ENCODE measurements at regions not wholly inside any gene's neighbourhood (a gene's known extent, or its start where the extent isn't known, plus 50 kb on each side); places are given as distances from the start of the nearest gene placed in this dataset.
A peak's percentile ranks its signal among the peaks of the same experiment; 100 is the strongest.
"Not testable (repeated sequence)": the region's sequence is repeated elsewhere in the genome, so short reads cannot be mapped to it uniquely, and the experiment has no call there.

DNA sequence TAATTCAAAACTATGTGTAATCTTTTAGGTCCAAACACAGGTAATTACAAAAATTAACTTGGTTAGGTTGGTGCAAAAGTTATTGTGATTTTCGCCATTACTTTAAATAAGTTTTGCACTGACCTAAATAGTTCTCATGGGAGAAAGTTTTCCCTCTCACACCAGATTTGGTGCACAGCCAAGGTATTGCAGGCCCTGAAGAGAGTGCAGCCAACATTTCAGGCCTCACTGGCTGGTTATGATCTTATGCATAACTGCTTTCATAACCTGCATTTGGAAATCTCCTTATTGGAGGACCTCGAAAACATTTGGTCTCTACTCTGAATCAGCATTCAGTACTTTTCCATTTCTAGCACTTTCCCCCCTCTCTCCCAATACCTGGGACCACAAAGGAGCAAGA is 993.1 kb upstream of the MANEA start:
- no peak overlapping the region for H3K4me3 ChIP-seq

DNA sequence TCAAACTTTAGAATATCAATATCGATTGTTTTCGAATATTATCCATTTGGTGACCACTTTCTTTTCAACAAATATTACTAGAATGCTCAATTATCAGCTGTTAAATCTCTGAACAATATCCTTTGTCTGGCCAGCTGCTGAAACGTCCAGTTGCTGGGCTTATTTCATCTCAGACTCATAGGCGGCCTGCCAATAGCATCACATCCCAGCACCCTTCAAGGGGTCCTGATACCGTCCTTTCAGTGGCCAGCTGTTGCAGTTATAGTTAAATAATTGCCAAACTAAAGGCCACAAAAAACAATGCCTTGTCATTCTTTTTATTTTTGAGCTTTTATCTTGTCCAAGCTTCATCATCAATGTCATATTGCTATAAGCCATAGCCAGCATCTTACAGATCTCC is 1006.8 kb upstream of the MANEA start:
- H3K4me1 ChIP-seq (ENCODE audit: control insufficient read depth in 5 of 5, insufficient read depth in 5 of 5, low read length in 5 of 5): no peaks in the 10 kb centered on the region
- no peak overlapping the region for H3K9ac ChIP-seq (ENCODE audit: insufficient read depth in 1 of 2, low read length in 2 of 2)
- no peak overlapping the region for H3K4me3 ChIP-seq
- H3K36me3 ChIP-seq (ENCODE audit: control insufficient read depth in 4 of 4, insufficient read depth in 4 of 4, low read length in 4 of 4): no peaks in the 10 kb centered on the region
- H3K9me3 ChIP-seq (ENCODE audit: control insufficient read depth in 4 of 4, insufficient read depth in 3 of 4, low read length in 3 of 4): no peaks in the 10 kb centered on the region
- 65 to 77% methylated on average over 5 of the region's 5 CpGs for WGBS, 2 donors
- no peaks in the 10 kb centered on the region for H3K27me3 ChIP-seq (ENCODE audit: control insufficient read depth in 3 of 3, insufficient read depth in 3 of 3, low read length in 2 of 3)
- ATAC-seq (ENCODE audit: insufficient read depth, low FRiP score) (no peak), DNase-seq (peak in 1 of 3 donors; percentile 3)
- no peak overlapping the region for H3K27ac ChIP-seq (ENCODE audit: low read depth in 1 of 2, low read length in 1 of 2)
- TF ChIP-seq, protein P1, sequence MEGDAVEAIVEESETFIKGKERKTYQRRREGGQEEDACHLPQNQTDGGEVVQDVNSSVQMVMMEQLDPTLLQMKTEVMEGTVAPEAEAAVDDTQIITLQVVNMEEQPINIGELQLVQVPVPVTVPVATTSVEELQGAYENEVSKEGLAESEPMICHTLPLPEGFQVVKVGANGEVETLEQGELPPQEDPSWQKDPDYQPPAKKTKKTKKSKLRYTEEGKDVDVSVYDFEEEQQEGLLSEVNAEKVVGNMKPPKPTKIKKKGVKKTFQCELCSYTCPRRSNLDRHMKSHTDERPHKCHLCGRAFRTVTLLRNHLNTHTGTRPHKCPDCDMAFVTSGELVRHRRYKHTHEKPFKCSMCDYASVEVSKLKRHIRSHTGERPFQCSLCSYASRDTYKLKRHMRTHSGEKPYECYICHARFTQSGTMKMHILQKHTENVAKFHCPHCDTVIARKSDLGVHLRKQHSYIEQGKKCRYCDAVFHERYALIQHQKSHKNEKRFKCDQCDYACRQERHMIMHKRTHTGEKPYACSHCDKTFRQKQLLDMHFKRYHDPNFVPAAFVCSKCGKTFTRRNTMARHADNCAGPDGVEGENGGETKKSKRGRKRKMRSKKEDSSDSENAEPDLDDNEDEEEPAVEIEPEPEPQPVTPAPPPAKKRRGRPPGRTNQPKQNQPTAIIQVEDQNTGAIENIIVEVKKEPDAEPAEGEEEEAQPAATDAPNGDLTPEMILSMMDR (IDR thresholded peaks at IDR 0.05; ENCODE audit: control extremely low read depth, extremely low read depth): no peak

More for the DNA sequence above, 993.1 kb upstream of the MANEA start:
- Histone ChIP-seq H3K36me3 (ENCODE audit: control insufficient read depth in 4 of 4, insufficient read depth in 4 of 4, low read length in 4 of 4) (no peaks in the 10 kb centered on the region), H3K4me1 (ENCODE audit: control insufficient read depth in 5 of 5, insufficient read depth in 5 of 5, low read length in 5 of 5) (no peaks in the 10 kb centered on the region), H3K9me3 (ENCODE audit: control insufficient read depth in 4 of 4, insufficient read depth in 3 of 4, low read length in 3 of 4) (no peaks in the 10 kb centered on the region), H3K9ac (ENCODE audit: insufficient read depth in 1 of 2, low read length in 2 of 2) (no peak overlapping the region), H3K27me3 (ENCODE audit: control insufficient read depth in 3 of 3, insufficient read depth in 3 of 3, low read length in 2 of 3) (no peaks in the 10 kb centered on the region), H3K27ac (ENCODE audit: low read depth in 1 of 2, low read length in 1 of 2) (no peak overlapping the region)
- no peak for ATAC-seq (ENCODE audit: insufficient read depth, low FRiP score)
- peak in 2 of 3 donors; percentile 5 to 50 for DNase-seq
- TF ChIP-seq, protein P1 (IDR thresholded peaks at IDR 0.05; ENCODE audit: control extremely low read depth, extremely low read depth): no peak
- WGBS, 2 donors: 87 to 88% methylated on average over 2 of the region's 2 CpGs

DNA sequence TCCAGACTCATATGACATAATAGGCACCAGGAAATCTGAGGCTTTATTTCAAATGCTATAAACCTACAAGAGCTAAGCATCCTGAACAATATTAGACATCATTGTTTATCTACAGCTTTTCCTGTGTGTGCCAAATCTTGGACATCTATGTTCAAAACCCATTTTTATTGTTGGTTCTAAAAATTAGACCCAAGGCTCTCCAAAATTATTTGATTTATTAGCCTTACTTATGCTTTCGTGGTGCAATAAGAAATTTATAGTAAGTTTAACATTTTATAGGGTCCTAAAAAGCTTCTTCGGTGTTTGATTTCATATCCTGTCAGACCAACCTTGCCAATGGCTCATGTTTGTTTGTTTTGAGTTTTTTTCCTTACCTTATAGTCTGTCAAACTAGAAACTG is 1014.5 kb upstream of the MANEA start:
- Histone ChIP-seq H3K27me3 (ENCODE audit: control insufficient read depth in 3 of 3, insufficient read depth in 3 of 3, low read length in 2 of 3) (no peaks in the 10 kb centered on the region), H3K27ac (ENCODE audit: low read depth in 1 of 2, low read length in 1 of 2) (no peak overlapping the region), H3K36me3 (ENCODE audit: control insufficient read depth in 4 of 4, insufficient read depth in 4 of 4, low read length in 4 of 4) (no peaks in the 10 kb centered on the region), H3K4me1 (ENCODE audit: control insufficient read depth in 5 of 5, insufficient read depth in 5 of 5, low read length in 5 of 5) (no peaks in the 10 kb centered on the region), H3K9ac (ENCODE audit: insufficient read depth in 1 of 2, low read length in 2 of 2) (no peak overlapping the region), H3K9me3 (ENCODE audit: control insufficient read depth in 4 of 4, insufficient read depth in 3 of 4, low read length in 3 of 4) (no peaks in the 10 kb centered on the region), H3K4me3 (no peak overlapping the region)
- TF ChIP-seq, protein P1 (IDR thresholded peaks at IDR 0.05; ENCODE audit: control extremely low read depth, extremely low read depth): no peak
- no peak for ATAC-seq (ENCODE audit: insufficient read depth, low FRiP score)
- WGBS, 2 donors: 81 to 89% methylated on average over 2 of the region's 2 CpGs
- DNase-seq: no peak

- no peak overlapping the region for H3K9ac ChIP-seq (ENCODE audit: insufficient read depth in 1 of 2, low read length in 2 of 2)
- no peak overlapping the region for H3K27ac ChIP-seq (ENCODE audit: low read depth in 1 of 2, low read length in 1 of 2)
- 72 to 82% methylated on average over 1 of the region's 1 CpG for WGBS, 2 donors
- no peaks in the 10 kb centered on the region for H3K4me1 ChIP-seq (ENCODE audit: control insufficient read depth in 5 of 5, insufficient read depth in 5 of 5, low read length in 5 of 5)
- no peaks in the 10 kb centered on the region for H3K27me3 ChIP-seq (ENCODE audit: control insufficient read depth in 3 of 3, insufficient read depth in 3 of 3, low read length in 2 of 3)
- H3K9me3 ChIP-seq (ENCODE audit: control insufficient read depth in 4 of 4, insufficient read depth in 3 of 4, low read length in 3 of 4): no peaks in the 10 kb centered on the region
- H3K4me3 ChIP-seq: no peak overlapping the region
- DNase-seq: no peak
- TF ChIP-seq, protein P1 (IDR thresholded peaks at IDR 0.05; ENCODE audit: control extremely low read depth, extremely low read depth): no peak
- no peaks in the 10 kb centered on the region for H3K36me3 ChIP-seq (ENCODE audit: control insufficient read depth in 4 of 4, insufficient read depth in 4 of 4, low read length in 4 of 4)
- no peak for ATAC-seq (ENCODE audit: insufficient read depth, low FRiP score)
Measured at GRCh38 chr6:94559829-94560537, 1017.4 kb upstream of the MANEA start.

DNA sequence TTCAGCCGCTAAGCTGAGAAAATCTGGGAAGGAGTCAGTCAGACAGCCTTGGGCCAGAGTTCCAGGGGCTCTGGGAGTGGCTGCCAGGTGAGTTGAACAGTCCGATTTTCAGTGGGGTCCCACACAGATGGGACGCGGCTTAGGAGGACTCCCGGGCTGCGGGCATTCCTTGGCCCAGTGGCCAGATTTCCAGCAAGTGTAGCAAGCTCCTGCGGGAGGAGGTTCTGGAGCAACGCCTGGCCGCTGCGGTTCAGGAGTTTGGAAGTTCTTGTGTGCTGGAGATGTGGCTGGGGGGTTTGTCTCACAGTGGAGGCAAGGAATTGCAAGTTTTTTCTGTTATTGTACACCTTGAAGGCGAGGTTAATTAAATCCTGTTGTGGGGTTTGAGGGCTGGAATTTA is 1020.1 kb upstream of the MANEA start:
- H3K9ac ChIP-seq (ENCODE audit: insufficient read depth in 1 of 2, low read length in 2 of 2); H3K27me3 ChIP-seq (ENCODE audit: control insufficient read depth in 3 of 3, insufficient read depth in 3 of 3, low read length in 2 of 3); H3K4me3 ChIP-seq; DNase-seq; H3K27ac ChIP-seq (ENCODE audit: low read depth in 1 of 2, low read length in 1 of 2); H3K9me3 ChIP-seq (ENCODE audit: control insufficient read depth in 4 of 4, insufficient read depth in 3 of 4, low read length in 3 of 4); ATAC-seq (ENCODE audit: insufficient read depth, low FRiP score); H3K36me3 ChIP-seq (ENCODE audit: control insufficient read depth in 4 of 4, insufficient read depth in 4 of 4, low read length in 4 of 4); H3K4me1 ChIP-seq (ENCODE audit: control insufficient read depth in 5 of 5, insufficient read depth in 5 of 5, low read length in 5 of 5): not testable (repeated sequence)
- 94% methylated on average over 10 to 11 of the region's 11 CpGs for WGBS, 2 donors
